Osteoblast (primary cell): ENCODE measurements at regions not wholly inside any gene's neighbourhood (a gene's known extent, or its start where the extent isn't known, plus 50 kb on each side); places are given as distances from the start of the nearest gene placed in this dataset.

Source experiments
- DNase-seq: peaks from one replicate; pipeline ENCODE4 v3.0.0; 2011; ENCODE audit warnings: low spot score, mixed read lengths; ENCODE audit not compliant: insufficient read length; ENCODE audit errors: missing footprints
- H2AFZ ChIP-seq: 2 replicates; pipeline ENCODE4 v1.6.0; 2011; ENCODE audit warnings: mild to moderate bottlenecking, low read length
- H3K27ac ChIP-seq: 2 replicates; pipeline ENCODE4 v1.5.1; 2011; ENCODE audit warnings: mild to moderate bottlenecking, low read depth, low read length, moderate library complexity
- H3K27me3 ChIP-seq: 2 replicates; pipeline ENCODE4 v1.6.0; 2012; ENCODE audit warnings: mild to moderate bottlenecking, control low read depth, inconsistent platforms, low read length, moderate library complexity; ENCODE audit not compliant: insufficient read depth
- H3K36me3 ChIP-seq: 2 replicates; pipeline ENCODE4 v1.5.1; 2011; ENCODE audit warnings: mild to moderate bottlenecking, low read length, control low read depth, moderate library complexity; ENCODE audit not compliant: insufficient read depth
- H3K4me1 ChIP-seq: 2 replicates; pipeline ENCODE4 v1.5.1; 2011; ENCODE audit warnings: mild to moderate bottlenecking, low read length, control low read depth, moderate library complexity; ENCODE audit not compliant: insufficient read depth
- H3K4me2 ChIP-seq: 2 replicates; pipeline ENCODE4 v1.6.0; 2011; ENCODE audit warnings: mild to moderate bottlenecking, low read length; ENCODE audit not compliant: insufficient read depth
- H3K4me3 ChIP-seq: fragments of 200-600 bp; sonication (generic); 3 replicates; pipeline ENCODE4 v1.5.1; 2012; ENCODE audit warnings: mild to moderate bottlenecking, low read length, inconsistent platforms; ENCODE audit not compliant: insufficient read depth
- H3K79me2 ChIP-seq: 2 replicates; pipeline ENCODE4 v1.6.0; 2012; ENCODE audit warnings: mild to moderate bottlenecking, low read length, control low read depth, inconsistent platforms; ENCODE audit not compliant: insufficient read depth
- H3K9me3 ChIP-seq: 2 replicates; pipeline ENCODE4 v1.5.1; 2011; ENCODE audit warnings: low read depth, low read length, control low read depth
- H4K20me1 ChIP-seq: 2 replicates; pipeline ENCODE4 v1.6.0; 2012; ENCODE audit warnings: mild to moderate bottlenecking, low read length, control low read depth; ENCODE audit not compliant: insufficient read depth
- CTCF ChIP-seq: IDR thresholded peaks from 2 replicates; pipeline ENCODE4 v1.5.1; 2011; ENCODE audit warnings: mild to moderate bottlenecking, low read depth, low read length, moderate library complexity; ENCODE audit errors: extremely low read depth

DNA sequence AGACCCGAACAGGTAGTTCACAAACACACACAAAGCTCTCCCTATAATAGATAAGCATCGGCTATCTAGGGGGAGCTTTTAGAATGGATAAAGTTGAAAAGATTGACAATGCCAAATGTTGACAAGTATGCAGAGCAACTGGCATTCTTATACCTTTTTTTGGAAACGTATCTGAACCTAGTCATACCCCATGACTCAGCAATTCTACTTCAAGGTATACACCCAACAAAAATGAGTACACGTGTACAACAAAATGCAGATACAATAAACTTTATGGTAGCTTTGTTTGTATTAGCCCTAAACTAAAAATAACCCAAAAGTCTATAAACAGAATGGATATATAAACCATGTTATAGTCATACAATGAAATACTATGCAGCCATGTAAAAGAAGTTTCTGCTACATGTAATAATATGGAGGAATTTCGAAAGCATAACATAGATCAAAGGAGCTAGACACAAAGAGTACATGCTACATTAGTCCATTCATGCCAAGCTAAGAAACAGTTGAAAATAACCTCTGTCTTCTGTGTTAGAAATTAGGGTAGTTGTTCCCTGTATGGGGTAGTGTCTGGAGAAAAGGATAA is 718.5 kb upstream of the ZNF608 start:
- no peaks in the 10 kb centered on the region for H4K20me1 ChIP-seq
- no peaks in the 10 kb centered on the region for H3K79me2 ChIP-seq

DNA sequence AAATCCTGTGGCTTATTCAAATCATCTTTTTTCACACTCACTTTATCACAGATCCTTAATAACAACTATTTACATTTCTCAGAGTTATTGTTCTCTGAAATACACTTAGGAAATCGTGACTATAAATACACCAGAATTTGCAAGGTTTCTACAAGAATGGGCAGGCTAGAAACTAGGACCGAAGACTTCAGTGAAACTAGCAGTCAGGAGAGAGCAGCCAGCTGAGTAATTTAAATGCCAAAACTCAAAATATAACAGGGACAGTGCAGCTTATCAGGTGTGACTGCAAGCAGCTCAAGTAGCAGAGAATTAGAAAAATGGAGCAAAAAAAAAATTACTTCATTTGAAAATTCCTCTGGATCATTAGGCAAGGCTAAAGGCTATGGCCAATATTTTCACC is 719.3 kb upstream of the ZNF608 start:
- Histone ChIP-seq H3K27ac (no peak overlapping the region), H2AFZ (no peak overlapping the region), H3K4me1 (no peaks in the 10 kb centered on the region), H3K4me2 (no peak overlapping the region), H3K27me3 (no peaks in the 10 kb centered on the region), H4K20me1 (no peaks in the 10 kb centered on the region), H3K79me2 (no peaks in the 10 kb centered on the region), H3K9me3 (no peaks in the 10 kb centered on the region), H3K36me3 (no peaks in the 10 kb centered on the region), H3K4me3 (no peak overlapping the region)
- no peak for DNase-seq
- TF ChIP-seq CTCF: no peak

More for the DNA sequence above, 718.5 kb upstream of the ZNF608 start:
- Histone ChIP-seq H3K9me3 (no peaks in the 10 kb centered on the region), H3K27me3 (no peaks in the 10 kb centered on the region), H3K27ac (no peak overlapping the region), H3K4me2 (no peak overlapping the region), H3K36me3 (no peaks in the 10 kb centered on the region), H2AFZ (no peak overlapping the region), H3K4me3 (no peak overlapping the region), H3K4me1 (no peaks in the 10 kb centered on the region)
- DNase-seq: no peak
- TF ChIP-seq CTCF: no peak

DNA sequence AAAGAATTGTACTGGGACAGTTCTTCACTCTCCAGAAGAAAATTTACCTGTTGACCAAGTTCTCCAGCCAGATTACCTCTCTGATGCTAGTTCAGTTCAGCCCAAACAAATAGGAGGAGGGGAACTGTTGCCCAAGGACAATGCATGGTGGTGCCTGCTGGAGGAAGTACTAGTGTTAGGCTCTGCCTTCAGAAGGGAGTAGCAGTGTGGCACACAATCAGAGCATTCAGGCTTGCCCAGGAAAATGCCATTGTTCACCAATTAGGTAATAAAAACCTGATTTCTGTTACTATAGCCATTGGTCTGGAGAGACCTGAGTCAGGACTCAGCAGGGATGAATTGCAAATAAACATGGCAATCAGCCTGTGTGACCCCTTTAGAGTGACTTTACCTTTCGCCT is 720.8 kb upstream of the ZNF608 start:
- no peak overlapping the region for H3K27ac ChIP-seq
- no peak for DNase-seq
- no peaks in the 10 kb centered on the region for H3K79me2 ChIP-seq
- H3K36me3 ChIP-seq: no peaks in the 10 kb centered on the region
- no peak overlapping the region for H2AFZ ChIP-seq
- no peak for TF ChIP-seq CTCF
- no peak overlapping the region for H3K4me2 ChIP-seq
- no peaks in the 10 kb centered on the region for H3K9me3 ChIP-seq
- no peaks in the 10 kb centered on the region for H3K27me3 ChIP-seq
- H3K4me1 ChIP-seq: no peaks in the 10 kb centered on the region
- no peak overlapping the region for H3K4me3 ChIP-seq
- no peaks in the 10 kb centered on the region for H4K20me1 ChIP-seq

DNA sequence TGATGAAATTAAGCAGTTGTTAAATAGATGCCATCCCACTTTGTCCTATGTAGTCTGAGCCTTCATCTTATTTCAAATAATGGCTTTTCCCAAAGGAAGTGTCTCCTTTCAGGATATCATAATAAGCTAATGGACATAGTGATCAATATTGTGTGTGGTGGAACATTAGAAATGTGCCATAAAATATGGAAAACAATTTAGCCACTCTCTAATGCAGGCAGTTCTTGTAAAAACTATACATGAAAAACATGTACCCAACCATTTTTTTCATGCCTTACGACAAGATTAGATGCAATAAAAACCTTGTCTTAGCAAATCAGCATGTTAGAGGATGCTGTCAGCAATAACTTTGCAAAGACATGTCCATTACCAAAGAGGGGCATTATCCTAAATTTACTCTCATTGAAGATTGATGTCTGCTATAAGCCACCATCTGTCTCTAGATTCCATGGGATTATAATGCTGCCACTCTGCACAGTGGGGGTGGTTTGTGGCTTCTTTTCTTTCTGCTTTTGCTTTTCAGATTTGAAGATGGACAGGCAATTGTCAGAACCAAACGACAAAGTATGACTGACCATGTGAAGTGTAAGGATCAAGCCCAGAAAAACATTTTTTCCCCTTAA is 724.0 kb upstream of the ZNF608 start:
- TF ChIP-seq CTCF: no peak
- no peaks in the 10 kb centered on the region for H3K27me3 ChIP-seq
- H3K9me3 ChIP-seq: no peaks in the 10 kb centered on the region
- no peaks in the 10 kb centered on the region for H3K79me2 ChIP-seq
- H2AFZ ChIP-seq: no peak overlapping the region
- no peaks in the 10 kb centered on the region for H4K20me1 ChIP-seq
- H3K27ac ChIP-seq: no peak overlapping the region
- no peak for DNase-seq
- no peaks in the 10 kb centered on the region for H3K4me1 ChIP-seq
- no peak overlapping the region for H3K4me3 ChIP-seq
- H3K36me3 ChIP-seq: no peaks in the 10 kb centered on the region
- no peak overlapping the region for H3K4me2 ChIP-seq
